Hepatocyte (in vitro differentiated cells): ENCODE measurements at regions not wholly inside any gene's neighbourhood (a gene's known extent, or its start where the extent isn't known, plus 50 kb on each side); places are given as distances from the start of the nearest gene placed in this dataset.

Experiments used
- DNase-seq: peaks from one replicate; pipeline ENCODE4 v3.0.0-alpha.2; 2016; ENCODE audit warnings: low spot score
- H2AFZ ChIP-seq: fragments of 200-600 bp; sonication (generic); 2 replicates; pipeline ENCODE4 v1.6.0; 2016; ENCODE audit warnings: antibody characterized with exemption, mild to moderate bottlenecking
- H3K27ac ChIP-seq: fragments of 200-600 bp; sonication (generic); 2 replicates; pipeline ENCODE4 v1.5.1; 2016; ENCODE audit warnings: mild to moderate bottlenecking
- H3K27me3 ChIP-seq: fragments of 200-600 bp; sonication (generic); 2 replicates; pipeline ENCODE4 v1.6.1; 2016
- H3K36me3 ChIP-seq: fragments of 200-600 bp; sonication (generic); replicated peaks from 2 replicates; pipeline ENCODE4 v1.5.1; 2016; ENCODE audit warnings: low read depth; ENCODE audit not compliant: insufficient read depth
- H3K4me1 ChIP-seq: fragments of 200-600 bp; sonication (generic); 2 replicates; pipeline ENCODE4 v1.5.1; 2016; ENCODE audit warnings: mild to moderate bottlenecking, moderate library complexity; ENCODE audit not compliant: insufficient read depth
- H3K4me2 ChIP-seq: fragments of 200-600 bp; sonication (generic); 2 replicates; pipeline ENCODE4 v1.6.0; 2016
- H3K4me3 ChIP-seq: fragments of 200-600 bp; sonication (generic); 2 replicates; pipeline ENCODE4 v1.5.1; 2016; ENCODE audit warnings: mild to moderate bottlenecking
- H3K79me2 ChIP-seq: fragments of 200-600 bp; sonication (generic); 2 replicates; pipeline ENCODE4 v1.6.0; 2017; ENCODE audit warnings: mild to moderate bottlenecking
- H3K9me2 ChIP-seq: fragments of 200-600 bp; sonication (generic); replicated peaks from 2 replicates; pipeline ENCODE4 v1.6.0; 2017; ENCODE audit warnings: mild to moderate bottlenecking; ENCODE audit not compliant: insufficient read depth
- H3K9me3 ChIP-seq: fragments of 200-600 bp; sonication (generic); 2 replicates; pipeline ENCODE4 v1.5.1; 2016; ENCODE audit warnings: low read depth, mild to moderate bottlenecking
- H4K20me1 ChIP-seq: fragments of 200-600 bp; sonication (generic); 2 replicates; pipeline ENCODE4 v1.6.0; 2016; ENCODE audit warnings: mild to moderate bottlenecking; ENCODE audit not compliant: insufficient read depth, poor library complexity, severe bottlenecking
- EZH2 ChIP-seq: fragments of 200-600 bp; sonication (generic); IDR thresholded peaks from 2 replicates; pipeline ENCODE4 v1.6.1; 2016; ENCODE audit warnings: antibody characterized with exemption, mild to moderate bottlenecking, borderline replicate concordance
- EZH2phosphoT487 ChIP-seq: fragments of 200-600 bp; sonication (generic); IDR thresholded peaks from one replicate; pipeline ENCODE4 v1.6.1; 2018; ENCODE audit warnings: antibody characterized with exemption, mild to moderate bottlenecking, low read depth, moderate library complexity; ENCODE audit not compliant: unreplicated experiment, severe bottlenecking
- WGBS: methylation state at CpG from one replicate; pipeline ENCODE4 v1.1.6; 2016; ENCODE audit warnings: low lambda C conversion rate; ENCODE audit errors: missing lambda C conversion rate; 5-methylcytosine and 5-hydroxymethylcytosine counted together
- TF ChIP-seq, protein P1 (sequence below): fragments of 200-600 bp; sonication (generic); IDR thresholded peaks from 2 replicates; pipeline ENCODE4 v1.5.1; 2016; ENCODE audit warnings: antibody characterized with exemption, mild to moderate bottlenecking; ENCODE audit not compliant: poor library complexity

DNA sequence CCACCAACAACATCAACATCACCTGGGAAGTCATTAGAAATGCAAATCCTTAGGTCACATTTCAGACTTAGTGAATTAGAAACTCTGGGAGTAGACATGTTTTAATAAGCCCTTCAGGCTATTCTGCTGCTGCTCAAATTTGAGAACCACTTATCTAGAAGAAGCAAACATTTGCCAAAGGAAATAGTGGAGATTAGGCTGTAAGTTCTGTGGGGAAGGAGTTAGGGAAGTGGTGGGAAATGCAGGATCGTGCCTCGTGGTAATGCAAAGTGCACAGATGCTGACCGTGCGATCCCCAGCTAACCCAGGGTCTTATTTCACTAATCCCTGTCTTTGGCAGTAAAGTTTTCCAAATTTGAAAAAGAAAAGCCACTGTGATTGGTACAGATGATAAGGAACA, 328.5 kb downstream of the EPM2A start:
- H4K20me1 ChIP-seq, result no peaks in the 10 kb centered on the region
- H3K27me3 ChIP-seq, result no peaks in the 10 kb centered on the region
- H3K79me2 ChIP-seq, result no peaks in the 10 kb centered on the region
- H3K4me3 ChIP-seq, result no peak overlapping the region
- no peak for DNase-seq
- WGBS, result 23% methylated on average over 4 of the region's 4 CpGs
- no peaks in the 10 kb centered on the region for H3K9me2 ChIP-seq
- H3K4me1 ChIP-seq, result no peaks in the 10 kb centered on the region
- no peak overlapping the region for H3K27ac ChIP-seq
- no peak overlapping the region for H2AFZ ChIP-seq
- peak overlapping the region; percentile 20 for H3K4me2 ChIP-seq
- TF ChIP-seq, protein P1, sequence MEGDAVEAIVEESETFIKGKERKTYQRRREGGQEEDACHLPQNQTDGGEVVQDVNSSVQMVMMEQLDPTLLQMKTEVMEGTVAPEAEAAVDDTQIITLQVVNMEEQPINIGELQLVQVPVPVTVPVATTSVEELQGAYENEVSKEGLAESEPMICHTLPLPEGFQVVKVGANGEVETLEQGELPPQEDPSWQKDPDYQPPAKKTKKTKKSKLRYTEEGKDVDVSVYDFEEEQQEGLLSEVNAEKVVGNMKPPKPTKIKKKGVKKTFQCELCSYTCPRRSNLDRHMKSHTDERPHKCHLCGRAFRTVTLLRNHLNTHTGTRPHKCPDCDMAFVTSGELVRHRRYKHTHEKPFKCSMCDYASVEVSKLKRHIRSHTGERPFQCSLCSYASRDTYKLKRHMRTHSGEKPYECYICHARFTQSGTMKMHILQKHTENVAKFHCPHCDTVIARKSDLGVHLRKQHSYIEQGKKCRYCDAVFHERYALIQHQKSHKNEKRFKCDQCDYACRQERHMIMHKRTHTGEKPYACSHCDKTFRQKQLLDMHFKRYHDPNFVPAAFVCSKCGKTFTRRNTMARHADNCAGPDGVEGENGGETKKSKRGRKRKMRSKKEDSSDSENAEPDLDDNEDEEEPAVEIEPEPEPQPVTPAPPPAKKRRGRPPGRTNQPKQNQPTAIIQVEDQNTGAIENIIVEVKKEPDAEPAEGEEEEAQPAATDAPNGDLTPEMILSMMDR, result no peak
- TF ChIP-seq EZH2phosphoT487 (no peak), EZH2 (no peak)
- no peaks in the 10 kb centered on the region for H3K36me3 ChIP-seq
- no peaks in the 10 kb centered on the region for H3K9me3 ChIP-seq

- H3K36me3 ChIP-seq, result no peaks in the 10 kb centered on the region
- no peak for DNase-seq
- H3K27ac ChIP-seq, result no peak overlapping the region
- H3K4me1 ChIP-seq, result no peaks in the 10 kb centered on the region
- no peaks in the 10 kb centered on the region for H3K9me2 ChIP-seq
- H3K4me2 ChIP-seq, result no peak overlapping the region
- no peaks in the 10 kb centered on the region for H3K9me3 ChIP-seq
- no peaks in the 10 kb centered on the region for H4K20me1 ChIP-seq
- H2AFZ ChIP-seq, result no peak overlapping the region
- H3K79me2 ChIP-seq, result no peaks in the 10 kb centered on the region
- H3K27me3 ChIP-seq, result no peaks in the 10 kb centered on the region
- H3K4me3 ChIP-seq, result no peak overlapping the region
- WGBS, result 84% methylated on average over 2 of the region's 2 CpGs
- TF ChIP-seq, protein P1, result no peak
- TF ChIP-seq EZH2 (no peak), EZH2phosphoT487 (no peak)
Measured at GRCh38 chr6:145415616-145416015, 319.7 kb downstream of the EPM2A start.

DNA sequence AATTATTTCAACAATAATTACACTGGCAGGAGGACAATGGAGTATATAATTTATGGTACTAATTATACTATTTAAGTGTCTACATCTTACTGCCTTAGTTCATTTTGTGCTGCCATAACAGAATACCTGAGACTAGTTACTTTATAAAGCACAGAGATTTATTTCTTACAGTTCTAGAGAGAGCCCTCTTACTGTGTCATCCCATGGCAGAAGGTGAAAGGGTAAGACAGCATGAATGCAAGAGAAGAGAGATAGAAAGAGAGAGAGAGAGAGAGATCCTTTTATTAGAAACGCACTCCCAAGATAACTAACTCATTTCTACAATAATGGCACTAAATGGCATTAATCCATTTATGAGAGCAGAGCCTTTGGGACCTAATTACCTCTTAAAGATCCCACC, 314.7 kb downstream of the EPM2A start:
- no peak overlapping the region for H3K27ac ChIP-seq
- H3K4me2 ChIP-seq, result no peak overlapping the region
- 85% methylated on average over 1 of the region's 1 CpG for WGBS
- H3K4me1 ChIP-seq, result no peaks in the 10 kb centered on the region
- no peaks in the 10 kb centered on the region for H4K20me1 ChIP-seq
- no peak for DNase-seq
- no peak for TF ChIP-seq EZH2phosphoT487
- TF ChIP-seq EZH2, result no peak
- TF ChIP-seq, protein P1, result no peak
- no peak overlapping the region for H3K4me3 ChIP-seq
- no peaks in the 10 kb centered on the region for H3K79me2 ChIP-seq
- H3K9me2 ChIP-seq, result no peaks in the 10 kb centered on the region
- no peaks in the 10 kb centered on the region for H3K36me3 ChIP-seq
- H3K9me3 ChIP-seq, result no peaks in the 10 kb centered on the region
- H2AFZ ChIP-seq, result no peak overlapping the region
- H3K27me3 ChIP-seq, result no peaks in the 10 kb centered on the region

GRCh38 chr6:145423936-145424335, 311.4 kb downstream of the EPM2A start:
- H3K4me1 ChIP-seq, result no peaks in the 10 kb centered on the region
- H3K27me3 ChIP-seq, result no peaks in the 10 kb centered on the region
- H3K9me3 ChIP-seq, result no peaks in the 10 kb centered on the region
- 97% methylated on average over 3 of the region's 3 CpGs for WGBS
- H3K79me2 ChIP-seq, result no peaks in the 10 kb centered on the region
- no peak overlapping the region for H3K4me2 ChIP-seq
- TF ChIP-seq EZH2, result no peak
- TF ChIP-seq EZH2phosphoT487, result no peak
- TF ChIP-seq, protein P1, result no peak
- no peaks in the 10 kb centered on the region for H3K36me3 ChIP-seq
- no peak overlapping the region for H3K4me3 ChIP-seq
- H3K27ac ChIP-seq, result no peak overlapping the region
- H4K20me1 ChIP-seq, result no peaks in the 10 kb centered on the region
- DNase-seq, result no peak
- H2AFZ ChIP-seq, result no peak overlapping the region
- H3K9me2 ChIP-seq, result no peaks in the 10 kb centered on the region
